T1000 (cell line): ENCODE measurements at regions not wholly inside any gene's neighbourhood (a gene's known extent, or its start where the extent isn't known, plus 50 kb on each side); places are given as distances from the start of the nearest gene placed in this dataset.
A peak's percentile ranks its signal among the peaks of the same experiment; 100 is the strongest.

ENCODE experiments used
- DNase-seq: peaks from one replicate; lab custom pipeline; 2025; ENCODE audit warnings: mixed read lengths; lab: John Stamatoyannopoulos, UW

DNA sequence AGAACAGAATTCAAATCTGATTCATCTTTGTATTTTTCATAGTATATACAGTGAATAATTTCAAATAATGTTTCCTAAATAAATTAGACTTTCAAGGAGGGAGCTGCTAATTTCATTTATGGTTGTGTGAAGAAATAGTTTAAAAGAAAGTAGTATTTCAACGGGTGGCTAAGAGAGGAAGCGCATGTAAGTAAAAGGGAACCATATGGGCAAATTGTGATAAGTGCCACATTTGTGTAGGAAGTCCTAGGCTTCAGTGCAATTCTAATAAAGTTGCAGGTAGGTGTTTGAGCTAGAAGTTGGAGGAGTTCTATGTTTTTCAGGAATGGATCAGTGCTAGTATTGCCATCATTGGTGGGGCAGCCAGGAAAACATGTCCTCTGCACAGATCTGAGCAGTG lies 178.8 kb upstream of the PRDM1 start:
- no peak for DNase-seq

DNA sequence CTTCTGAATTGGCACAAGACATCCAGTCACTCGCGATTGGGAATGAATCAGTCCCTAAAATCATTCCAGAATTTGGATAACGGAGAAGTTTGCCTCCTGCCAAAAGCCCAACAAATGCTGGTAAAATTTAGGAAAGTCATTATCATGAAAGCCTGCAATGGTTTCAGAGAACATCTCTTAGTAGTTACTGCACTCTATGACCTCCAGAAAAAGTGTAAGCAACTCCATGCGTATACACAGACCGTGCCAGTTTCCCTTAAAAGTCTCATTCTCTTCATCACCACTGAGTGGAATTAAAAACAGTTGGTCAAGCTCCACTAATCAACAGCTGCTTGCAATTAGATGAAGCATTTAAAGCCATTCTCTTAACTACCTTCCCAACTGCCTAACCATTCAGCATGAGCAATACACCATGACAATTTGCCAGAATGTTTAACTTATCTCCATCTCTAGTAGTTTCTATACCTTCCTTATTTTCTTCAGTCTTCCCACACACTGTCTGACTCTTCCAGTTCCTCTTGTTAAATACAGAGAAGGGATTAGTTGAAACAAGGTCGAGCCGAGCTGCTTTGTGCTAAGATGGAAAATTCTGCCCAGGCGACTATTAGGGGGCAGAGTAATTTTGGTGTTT lies 183.6 kb upstream of the PRDM1 start:
- no peak for DNase-seq

DNA sequence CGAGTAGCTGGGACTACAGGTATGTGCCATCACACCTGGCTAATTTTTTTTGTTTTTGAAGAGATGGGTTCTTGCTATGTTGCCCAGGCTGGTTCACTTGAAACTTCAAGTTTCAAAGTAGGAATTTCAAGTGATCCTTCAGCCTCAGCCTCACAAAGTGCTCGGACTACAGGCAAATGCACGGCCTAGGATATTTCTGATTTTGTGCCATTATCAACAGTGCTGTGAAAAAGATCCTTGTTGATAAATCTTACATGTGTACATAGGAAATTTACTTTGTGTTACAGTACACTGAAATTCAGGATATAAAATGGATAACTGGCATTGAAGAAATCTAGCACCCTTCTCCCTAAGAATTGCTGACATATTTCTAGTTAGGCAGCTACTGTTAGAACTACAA lies 184.6 kb upstream of the PRDM1 start:
- no peak for DNase-seq

DNA sequence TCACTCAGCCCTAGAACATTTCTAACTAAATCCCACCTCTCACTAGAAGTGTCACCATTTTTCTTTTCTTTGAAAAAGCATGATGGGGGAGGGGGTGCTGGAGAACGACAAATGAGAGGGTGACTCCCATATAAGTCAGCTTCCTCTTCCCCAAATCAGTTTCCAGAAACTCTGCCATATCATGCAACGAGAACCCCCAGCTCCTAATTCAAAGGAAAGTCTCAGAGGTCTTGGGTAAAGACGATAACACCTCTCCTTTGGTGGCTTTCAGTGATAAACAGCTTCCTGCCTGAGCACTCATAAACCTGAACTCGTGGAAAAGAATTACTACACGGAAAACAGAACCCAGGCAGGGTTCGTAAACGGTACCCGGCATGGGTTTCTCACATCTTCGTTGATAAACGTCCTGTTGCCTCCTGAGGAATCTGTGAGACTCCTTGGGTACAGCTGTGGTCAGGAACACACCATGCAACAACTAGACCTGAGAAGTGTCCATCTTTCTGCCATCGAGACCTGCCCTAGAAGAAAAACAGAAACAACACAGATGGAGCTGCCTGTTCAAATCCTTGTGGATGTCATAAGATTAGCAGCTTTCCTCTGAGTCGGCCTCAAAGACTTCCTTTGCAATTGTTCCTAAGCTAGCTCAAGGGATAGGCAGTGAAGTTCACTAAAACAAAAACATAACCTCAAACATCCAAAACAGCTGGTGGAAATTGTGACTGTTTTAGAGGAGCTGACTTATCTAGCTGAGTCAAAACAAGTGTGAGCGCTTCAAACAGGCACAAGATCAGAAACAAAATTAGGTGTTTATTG lies 185.8 kb upstream of the PRDM1 start:
- DNase-seq: no peak

DNA sequence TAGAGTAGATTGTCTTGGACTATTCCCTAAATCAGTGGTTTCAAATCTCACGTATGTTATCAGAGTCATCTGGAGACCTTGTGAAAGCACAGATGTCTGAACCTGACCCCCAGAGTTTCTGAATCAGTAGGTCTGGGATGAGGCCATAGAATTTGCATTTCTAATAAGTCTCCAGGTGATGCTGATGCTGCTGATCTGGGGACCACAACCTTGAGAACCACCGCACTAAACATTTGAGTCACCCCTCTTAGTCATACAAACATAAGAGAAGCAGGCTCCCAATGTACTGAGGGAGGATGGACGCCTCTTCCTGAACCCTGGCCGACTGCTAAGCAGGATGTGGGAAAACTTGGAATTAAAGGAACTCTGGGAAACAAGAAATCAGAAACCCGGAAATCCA lies 187.8 kb upstream of the PRDM1 start:
- DNase-seq: peak; percentile 11

DNA sequence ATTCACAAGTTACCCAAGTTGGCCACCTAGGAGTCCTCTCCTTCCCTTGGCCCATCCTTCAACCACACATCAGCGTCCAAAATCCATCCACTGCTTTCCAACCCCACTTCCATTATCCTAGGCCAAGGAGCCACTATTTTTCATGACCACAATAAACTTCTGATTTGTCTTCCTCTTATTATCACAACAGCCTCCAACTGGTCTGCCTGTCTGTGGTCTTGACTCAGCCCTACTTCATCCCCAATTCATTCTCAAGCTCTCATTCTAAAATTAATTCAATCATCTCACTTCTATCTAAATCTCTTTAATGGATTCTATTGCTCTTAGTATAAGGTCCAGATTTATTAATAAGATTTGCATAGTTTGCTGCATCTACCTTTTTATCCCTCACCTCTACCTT lies 189.0 kb upstream of the PRDM1 start:
- DNase-seq: no peak

DNA sequence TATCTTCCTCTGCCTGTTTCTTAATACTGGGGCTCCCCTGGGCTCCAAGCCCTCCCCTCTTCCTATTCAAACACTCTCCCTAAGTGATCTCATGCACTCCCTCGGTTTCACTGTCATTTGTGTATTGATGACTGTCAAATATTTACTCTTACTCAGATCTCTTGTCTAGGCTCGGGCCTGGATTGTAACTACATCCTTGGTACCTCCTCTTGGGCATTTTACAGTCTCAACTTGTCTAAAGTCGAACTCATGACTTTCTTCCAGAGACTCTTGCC lies 189.4 kb upstream of the PRDM1 start:
- DNase-seq: no peak

DNA sequence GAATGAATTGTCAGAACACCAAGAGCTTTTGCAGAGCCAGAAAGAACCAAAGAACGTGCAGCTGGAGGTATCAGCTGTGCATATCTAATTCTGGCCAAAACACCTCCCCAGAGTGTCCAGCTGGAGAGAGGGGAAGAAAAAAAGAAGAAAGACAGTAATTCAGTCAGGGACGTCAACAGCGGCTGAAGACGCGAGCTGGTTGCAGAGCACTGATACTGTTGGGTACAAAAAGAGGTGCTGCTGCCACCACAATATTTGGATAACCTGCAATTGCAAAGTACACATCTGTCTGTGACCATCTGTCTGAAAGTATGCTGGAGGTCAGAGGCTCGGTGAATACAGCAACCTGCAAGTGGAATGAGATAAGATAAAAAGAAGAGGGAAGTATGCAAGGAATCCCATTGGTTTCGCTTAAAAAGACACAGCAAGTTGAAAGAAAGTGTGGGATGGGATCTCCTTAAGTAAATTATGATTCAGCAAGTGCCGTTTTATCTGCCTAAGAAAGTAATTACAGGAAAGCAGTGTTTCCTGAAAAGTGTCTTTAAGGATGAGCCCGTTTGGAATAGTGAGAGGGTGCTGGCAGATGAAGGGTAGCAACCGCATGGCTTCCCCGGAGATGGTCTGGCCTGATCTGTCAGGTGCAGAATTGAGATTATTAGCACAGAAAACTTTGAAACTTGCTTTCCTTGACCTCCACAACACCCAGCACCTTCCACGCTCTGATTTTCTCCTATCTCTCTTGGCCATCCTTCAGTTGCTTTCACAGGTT lies 189.9 kb upstream of the PRDM1 start:
- DNase-seq: no peak

DNA sequence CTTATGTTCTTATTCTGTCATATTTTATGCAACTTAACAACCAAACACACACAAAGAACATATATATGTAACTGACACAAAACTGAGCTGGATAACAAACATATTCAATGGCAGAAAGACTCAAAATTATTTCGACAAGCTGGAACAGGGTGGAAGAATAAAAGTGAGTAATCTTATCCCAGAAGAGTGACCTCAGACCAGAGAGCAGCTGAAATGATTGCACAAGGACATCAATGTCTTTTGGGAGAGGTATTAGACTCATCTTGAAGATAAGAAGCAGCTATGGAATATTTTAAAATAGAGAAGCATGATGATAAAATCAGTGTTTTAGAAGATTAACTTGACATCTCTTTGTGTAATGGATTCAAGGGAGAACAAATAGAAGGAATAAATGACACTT lies 191.6 kb upstream of the PRDM1 start:
- no peak for DNase-seq

DNA sequence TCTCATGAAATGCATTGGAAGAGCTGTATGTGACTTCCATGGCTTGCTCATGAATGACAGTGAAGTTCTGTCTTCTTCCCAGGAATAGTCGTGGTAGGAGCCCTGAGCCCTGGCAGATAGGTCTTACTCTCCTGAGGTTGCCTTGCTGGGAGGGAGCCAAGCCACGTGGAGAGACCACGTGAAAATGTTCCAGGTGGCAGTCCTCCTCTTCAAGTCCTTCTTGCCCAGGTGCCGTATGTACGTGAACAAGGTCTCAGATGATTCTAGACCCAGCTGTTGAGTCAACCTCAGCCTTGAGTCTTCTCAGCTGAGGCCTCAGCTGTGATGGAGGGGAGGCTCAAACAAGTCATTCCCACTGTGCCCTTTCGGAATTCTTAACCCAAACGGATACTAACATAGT lies 192.4 kb upstream of the PRDM1 start:
- DNase-seq: no peak

DNA sequence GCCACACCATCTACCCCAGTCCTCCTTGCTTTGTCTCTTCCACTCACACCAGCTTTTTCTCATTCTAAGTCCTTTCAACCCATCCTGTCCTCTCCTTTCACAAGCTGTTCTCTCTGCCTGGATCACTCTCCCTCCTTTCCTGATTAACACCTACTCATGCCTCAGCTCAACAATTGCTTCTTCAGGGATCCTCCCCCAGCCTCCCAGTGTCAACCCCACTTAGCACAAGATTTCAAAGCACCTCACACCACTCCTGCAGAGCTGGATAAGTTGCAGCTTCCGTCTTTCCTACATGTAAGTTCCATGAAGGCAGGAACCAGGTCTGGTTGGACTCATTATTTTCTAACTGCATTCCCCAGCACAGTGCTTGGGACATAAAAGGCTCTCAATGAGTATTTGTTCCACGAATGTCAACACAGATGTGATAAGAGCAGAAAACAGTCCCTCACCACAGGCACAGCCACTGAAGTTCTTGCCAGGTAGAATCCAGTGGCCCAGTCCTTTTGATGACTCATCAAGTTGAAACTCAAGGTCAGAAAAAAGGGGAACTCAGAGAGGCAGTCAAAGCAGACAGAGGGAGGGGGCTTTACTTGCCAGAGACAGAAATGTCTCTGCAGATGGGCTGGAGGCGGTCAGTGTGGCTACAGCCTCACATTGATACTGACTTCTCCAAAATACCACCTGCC lies 193.4 kb upstream of the PRDM1 start:
- DNase-seq: no peak

DNA sequence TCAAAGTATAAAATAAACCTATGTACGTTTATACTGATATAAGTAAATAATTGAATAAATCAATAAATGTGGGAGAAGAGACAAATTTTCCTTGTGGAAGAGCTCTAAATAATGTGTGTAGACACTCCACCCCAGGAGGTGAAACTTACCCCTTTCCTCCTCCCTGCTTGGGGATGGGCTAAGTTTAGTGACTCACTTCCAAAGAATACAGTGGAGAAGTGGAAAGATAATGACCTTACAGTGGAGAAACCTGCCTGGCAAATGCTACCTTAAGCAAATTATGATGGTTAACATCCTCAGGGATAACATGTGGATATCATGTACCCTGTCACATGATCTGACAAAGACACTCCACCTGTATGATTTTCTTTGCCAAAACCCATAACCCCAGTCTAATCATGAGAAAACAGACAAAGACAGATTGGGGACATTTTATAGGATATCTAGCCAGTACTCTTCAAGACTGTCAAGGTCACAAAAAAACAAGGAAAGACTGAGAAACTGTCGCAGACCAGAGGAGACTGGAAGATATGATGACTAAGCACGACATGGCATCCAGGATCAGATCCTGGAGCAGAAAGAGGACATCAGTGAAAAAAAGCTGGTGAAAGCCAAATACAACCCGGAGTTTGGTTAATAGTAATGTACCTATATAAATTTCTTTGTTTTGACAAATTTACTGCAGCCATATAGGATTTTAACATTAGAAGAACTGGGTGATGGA lies 195.5 kb upstream of the PRDM1 start:
- DNase-seq: no peak

DNA sequence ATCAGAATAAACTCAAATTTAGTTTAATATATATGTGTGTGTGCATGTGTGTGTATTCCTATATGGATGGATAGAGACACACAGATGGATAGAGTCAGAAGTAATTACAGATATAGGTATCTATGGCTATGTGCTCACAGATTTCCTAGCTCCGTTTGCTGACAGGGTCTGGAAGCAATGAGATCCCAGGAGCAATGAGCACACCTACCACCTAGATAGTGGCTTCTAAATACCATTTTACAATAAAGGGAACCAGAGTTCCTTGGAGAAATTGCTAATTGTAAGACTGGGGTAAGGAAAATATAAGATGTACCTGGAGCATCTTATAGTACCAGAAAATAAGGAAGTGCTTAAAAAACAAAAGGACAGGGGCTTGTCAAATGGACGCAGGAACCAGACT lies 196.2 kb upstream of the PRDM1 start:
- no peak for DNase-seq

DNA sequence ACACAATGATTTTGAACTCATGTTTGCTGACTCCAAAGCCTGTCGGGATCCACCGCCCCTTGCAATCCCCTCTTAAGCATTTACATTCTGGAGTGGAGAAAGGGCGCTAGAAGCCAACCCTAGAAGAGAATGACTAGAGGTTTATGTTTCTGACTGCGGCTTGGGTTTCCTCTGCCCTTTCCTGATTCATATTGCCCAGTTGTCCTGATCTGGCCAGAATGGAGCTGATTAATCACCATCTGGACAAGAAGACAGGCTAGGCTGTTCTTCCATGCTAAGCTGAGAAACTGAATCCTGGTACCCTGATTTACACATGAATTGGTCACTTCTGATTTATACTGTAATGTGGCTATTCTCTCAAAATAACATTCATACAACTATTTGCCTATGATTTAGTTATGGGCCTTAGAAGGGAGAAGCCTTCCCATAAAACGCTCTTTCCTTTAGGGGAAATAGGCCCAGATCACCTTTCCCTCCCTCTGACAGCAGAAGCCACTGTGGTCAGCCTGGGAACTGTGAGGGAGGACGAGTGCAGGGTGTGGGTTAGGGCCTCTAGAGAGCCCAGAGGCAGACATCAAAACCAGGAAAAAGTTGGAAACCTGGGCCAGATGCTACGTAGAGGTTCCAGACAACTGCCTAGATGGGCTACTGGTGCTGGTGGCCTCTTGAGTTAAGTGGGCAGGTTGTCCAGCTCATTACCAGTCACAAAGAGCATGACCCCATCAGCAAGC lies 199.2 kb upstream of the PRDM1 start:
- DNase-seq: no peak

DNA sequence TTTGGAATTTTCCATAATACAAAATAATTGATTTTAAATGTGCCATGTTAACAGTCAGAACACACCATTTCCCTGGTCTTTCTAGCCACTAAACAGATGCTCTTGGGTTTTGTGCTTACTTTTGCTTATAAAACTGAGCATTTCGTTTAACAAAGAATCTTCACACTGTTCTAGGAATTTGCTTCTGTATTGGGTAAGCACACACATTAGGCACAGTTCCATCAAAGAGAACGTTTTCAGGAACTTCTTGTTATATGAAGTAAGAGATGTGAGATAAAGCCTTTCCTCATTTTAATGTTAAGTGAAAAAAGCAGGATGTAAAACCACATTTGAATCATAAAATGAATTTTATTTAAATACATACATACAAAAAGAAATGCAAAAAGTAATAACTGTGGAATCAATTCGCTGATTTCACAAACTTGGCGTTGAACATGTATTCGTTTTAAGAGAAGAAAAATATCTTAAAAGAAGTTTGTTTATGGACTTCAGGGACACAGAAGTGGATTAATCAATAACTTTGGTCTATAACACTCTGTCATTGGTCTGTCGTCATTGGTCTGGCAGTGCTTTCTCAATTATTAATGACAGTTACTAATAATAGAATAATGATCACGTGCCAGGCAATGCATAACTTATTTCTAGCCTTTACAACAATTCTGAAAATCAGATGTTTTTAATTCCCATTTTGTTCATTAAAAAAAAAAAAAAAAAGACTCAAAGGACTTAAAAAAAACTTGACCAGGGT lies 199.9 kb upstream of the PRDM1 start:
- DNase-seq: no peak

DNA sequence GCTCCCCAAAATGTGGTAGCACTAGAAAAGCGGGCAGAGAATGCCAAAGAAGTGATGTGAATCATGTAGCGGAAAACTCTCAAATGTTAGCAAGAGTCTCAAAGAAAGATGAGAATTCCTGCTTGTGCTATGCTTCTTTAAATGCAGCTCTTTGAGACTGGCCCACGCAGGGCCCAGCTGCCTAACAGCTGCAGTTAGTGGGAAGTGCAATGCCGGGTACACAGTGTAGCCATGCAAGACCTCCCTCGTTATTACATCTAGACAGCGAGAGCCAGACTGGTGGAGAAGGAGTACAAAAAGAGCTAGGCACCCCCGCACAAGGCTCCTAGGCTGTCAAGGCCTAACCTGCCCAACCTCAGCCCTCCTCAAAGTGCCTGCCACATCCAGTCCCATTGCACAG lies 201.7 kb upstream of the PRDM1 start:
- DNase-seq: no peak

DNA sequence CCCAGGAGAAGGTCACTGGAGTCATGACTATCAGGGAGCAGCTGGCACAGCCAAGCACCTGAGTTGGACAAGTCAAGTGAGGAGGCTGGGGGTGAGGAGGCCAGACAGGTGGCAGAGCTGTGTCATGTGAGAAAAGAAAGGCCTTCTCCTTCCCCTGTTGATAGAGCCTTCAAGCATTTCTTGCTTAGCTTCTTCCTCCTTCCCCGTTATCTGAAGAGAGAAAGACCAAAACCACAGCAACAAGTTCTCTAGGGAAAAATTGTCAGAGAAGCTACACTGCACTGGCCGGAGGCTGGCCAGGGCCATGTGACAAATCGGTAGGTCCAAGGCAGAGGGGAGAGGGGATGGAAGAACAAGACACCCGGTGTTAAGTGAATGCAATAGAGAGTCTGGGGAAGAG lies 202.1 kb upstream of the PRDM1 start:
- DNase-seq: no peak

DNA sequence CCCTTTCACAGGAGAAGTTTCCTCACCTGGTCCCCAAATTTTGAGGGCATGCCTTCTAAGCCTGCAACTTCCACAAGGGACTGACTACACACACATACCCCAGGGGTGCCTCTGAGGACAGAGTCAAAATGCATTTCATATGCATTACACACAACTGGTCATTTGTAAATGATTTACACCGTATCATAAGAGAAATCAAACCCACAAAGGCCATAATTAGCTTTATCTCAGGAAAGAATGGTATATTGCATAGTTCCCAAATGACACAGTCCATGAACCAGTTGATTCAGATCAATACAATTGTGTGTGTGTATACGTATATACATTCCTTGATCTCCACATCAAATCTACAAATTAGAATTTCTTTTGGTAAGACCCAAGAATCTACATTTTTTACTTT lies 203.3 kb upstream of the PRDM1 start:
- no peak for DNase-seq

DNA sequence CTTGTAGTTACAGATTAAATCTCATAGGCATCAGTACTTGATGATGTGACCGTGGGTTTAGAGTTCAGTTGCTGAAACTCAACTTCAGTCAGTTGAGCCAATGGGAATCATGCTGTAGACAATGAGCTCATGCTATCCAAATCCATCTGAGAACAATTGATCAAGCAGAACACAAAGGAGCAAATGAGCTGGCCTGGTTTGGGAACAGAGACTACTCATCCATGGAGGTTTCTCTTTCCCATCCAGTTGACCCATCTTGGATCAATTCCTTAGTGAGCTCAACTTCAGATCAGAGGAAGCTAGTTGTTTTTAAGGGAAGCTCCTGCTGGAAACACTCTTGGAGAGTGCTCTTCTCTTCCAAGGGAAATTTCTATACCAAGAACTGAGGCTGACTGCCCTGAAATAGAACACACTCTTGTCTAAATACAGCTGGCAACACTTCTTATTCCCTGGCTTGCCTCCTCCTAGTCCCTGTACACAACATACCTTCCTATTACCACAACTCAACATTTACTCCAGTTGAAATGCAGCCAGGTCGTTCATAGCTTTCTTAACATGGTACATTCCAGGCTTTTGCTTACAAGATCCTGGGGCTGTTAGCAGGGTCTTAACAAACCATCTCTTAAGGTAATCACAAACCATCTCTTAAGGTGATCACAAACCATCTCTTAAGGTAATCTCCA lies 203.9 kb upstream of the PRDM1 start:
- DNase-seq: no peak

DNA sequence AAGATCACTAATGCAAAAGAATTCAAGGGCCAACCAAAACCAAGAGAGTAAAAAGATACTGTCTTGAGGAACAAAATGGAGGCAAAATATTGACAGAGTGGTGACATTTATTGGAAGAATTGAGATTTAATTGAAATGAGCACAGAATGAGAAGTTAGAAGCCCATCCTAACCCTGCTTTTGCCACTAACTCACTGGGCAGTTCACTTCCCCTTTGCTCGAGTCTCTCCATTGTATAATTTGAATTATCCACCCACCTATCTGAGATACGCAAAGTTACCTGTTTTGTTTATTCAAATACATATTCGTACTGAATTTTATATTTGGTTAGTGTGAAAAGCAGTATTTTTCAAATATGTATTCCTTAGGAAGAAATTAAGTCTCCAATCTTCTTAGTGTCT lies 204.5 kb upstream of the PRDM1 start:
- DNase-seq: no peak
